ENCODE measurements at regions not wholly inside any gene's neighbourhood (a gene's known extent, or its start where the extent isn't known, plus 50 kb on each side); places are given as distances from the start of the nearest gene placed in this dataset.
"Not testable (repeated sequence)": the region's sequence is repeated elsewhere in the genome, so short reads cannot be mapped to it uniquely, and the experiment has no call there.

DNA sequence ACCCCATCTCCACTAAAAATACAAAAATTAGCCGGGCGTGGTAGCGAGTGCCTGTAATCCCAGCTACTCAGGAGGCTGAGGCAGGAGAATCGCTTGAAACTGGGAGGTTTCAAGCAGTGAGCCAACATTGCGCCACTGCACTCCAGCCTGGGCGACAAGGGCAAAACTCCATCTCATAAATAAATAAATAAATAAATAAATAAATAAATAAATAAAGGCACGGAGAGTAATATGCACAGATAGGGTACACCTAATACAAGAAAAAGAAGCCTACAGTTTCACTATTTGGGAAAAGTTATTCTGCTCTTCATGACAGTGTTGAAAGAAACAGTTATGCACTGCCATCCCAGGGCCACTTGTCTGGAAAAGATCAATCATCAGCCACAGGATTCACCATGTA, 285.2 kb downstream of the GOLGA6L6 start:
- TF ChIP-seq, protein P1, sequence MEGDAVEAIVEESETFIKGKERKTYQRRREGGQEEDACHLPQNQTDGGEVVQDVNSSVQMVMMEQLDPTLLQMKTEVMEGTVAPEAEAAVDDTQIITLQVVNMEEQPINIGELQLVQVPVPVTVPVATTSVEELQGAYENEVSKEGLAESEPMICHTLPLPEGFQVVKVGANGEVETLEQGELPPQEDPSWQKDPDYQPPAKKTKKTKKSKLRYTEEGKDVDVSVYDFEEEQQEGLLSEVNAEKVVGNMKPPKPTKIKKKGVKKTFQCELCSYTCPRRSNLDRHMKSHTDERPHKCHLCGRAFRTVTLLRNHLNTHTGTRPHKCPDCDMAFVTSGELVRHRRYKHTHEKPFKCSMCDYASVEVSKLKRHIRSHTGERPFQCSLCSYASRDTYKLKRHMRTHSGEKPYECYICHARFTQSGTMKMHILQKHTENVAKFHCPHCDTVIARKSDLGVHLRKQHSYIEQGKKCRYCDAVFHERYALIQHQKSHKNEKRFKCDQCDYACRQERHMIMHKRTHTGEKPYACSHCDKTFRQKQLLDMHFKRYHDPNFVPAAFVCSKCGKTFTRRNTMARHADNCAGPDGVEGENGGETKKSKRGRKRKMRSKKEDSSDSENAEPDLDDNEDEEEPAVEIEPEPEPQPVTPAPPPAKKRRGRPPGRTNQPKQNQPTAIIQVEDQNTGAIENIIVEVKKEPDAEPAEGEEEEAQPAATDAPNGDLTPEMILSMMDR (IDR thresholded peaks at IDR 0.05) = not testable (repeated sequence)
- TF ChIP-seq EP300, POLR2A, POLR2AphosphoS5 (IDR thresholded peaks at IDR 0.05): not testable (repeated sequence)

Measured in upper lobe of left lung (tissue), 4 donors.